HCT116 (cell line): ENCODE measurements at regions not wholly inside any gene's neighbourhood (a gene's known extent, or its start where the extent isn't known, plus 50 kb on each side); places are given as distances from the start of the nearest gene placed in this dataset.

Experiments used
- ATAC-seq: fragments of 200-7000 bp; cut with Tn5 transposase; 2 replicates; pipeline ENCODE4 v1.9.1; 2020; ENCODE audit warnings: mild to moderate bottlenecking, moderate library complexity
- BruUV-seq: library from RNA; stranded (reverse); fragments of 400-500 nt; replicated peaks from 2 replicates; lab custom pipeline; 2021; lab: Mats Ljungman, UMichigan
- CTCF ChIA-PET: fragments of 300-600 bp; sonication (Branson Sonifier 250); formaldehyde crosslinking; loops from one replicate; lab custom pipeline; 2021; ENCODE audit warnings: antibody characterized with exemption; lab: Charles Lee
- POLR2A ChIA-PET: fragments of 300-600, 350-600 bp; sonication (Branson Sonifier 250); formaldehyde crosslinking; loops from one replicate; lab custom pipeline; 2021; ENCODE audit warnings: antibody characterized with exemption; lab: Charles Lee
- RAD21 ChIA-PET, 2 experiments: fragments of 300-600 bp; sonication (Branson Sonifier 250); formaldehyde crosslinking; loops; one replicate each; lab custom pipeline; 2023; ENCODE audit warnings: low total read pairs in 2 of 2; ENCODE audit not compliant: uncharacterized antibody in 2 of 2, unreplicated experiment in 2 of 2, low non-redundant PET in 1 of 2; lab: Charles Lee
- DNase-seq: peaks from one replicate; pipeline ENCODE4 v3.0.0-alpha.2; 2010; ENCODE audit warnings: low read depth, low spot score
- H2AFZ ChIP-seq: fragments of 200-600 bp; shearing (Covaris generic), sonication (generic); 2 replicates; pipeline ENCODE4 v1.6.1; 2017; ENCODE audit warnings: low read depth, mixed run types, mixed read lengths, antibody characterized with exemption, low read length; ENCODE audit not compliant: poor library complexity, severe bottlenecking
- H3K27ac ChIP-seq: 2 replicates; pipeline ENCODE4 v1.5.1; 2012; ENCODE audit warnings: low read depth, low read length
- H3K27me3 ChIP-seq: fragments of 200-600 bp; sonication (generic); 2 replicates; pipeline ENCODE4 v1.6.1; 2016; ENCODE audit warnings: mixed run types, low read length, mixed read lengths; ENCODE audit not compliant: insufficient read depth
- H3K36me3 ChIP-seq, 2 experiments: fragments of 200-500 bp in 1 of 2; fragments of 200-600 bp in 1 of 2; sonication (Bioruptor generic) in 1 of 2; sonication (generic) in 1 of 2; 2 replicates each; pipeline versions ENCODE4 v1.5.1 to v1.6.1; 2014 to 2016; ENCODE audit warnings: low read length in 2 of 2, inconsistent platforms in 1 of 2, mixed read lengths in 1 of 2, mixed run types in 1 of 2; ENCODE audit not compliant: insufficient read depth in 2 of 2, control insufficient read depth in 1 of 2
- H3K4me1 ChIP-seq, 2 experiments: fragments of 200-600 bp in 1 of 2; sonication (generic) in 1 of 2; 2 replicates each; pipeline versions ENCODE4 v1.5.1 to v1.6.1; 2012 to 2017; ENCODE audit warnings: low read length in 2 of 2, inconsistent platforms in 1 of 2, mild to moderate bottlenecking in 1 of 2, mixed read lengths in 1 of 2, mixed run types in 1 of 2, moderate library complexity in 1 of 2; ENCODE audit not compliant: insufficient read depth in 2 of 2, control insufficient read depth in 1 of 2
- H3K4me2 ChIP-seq: fragments of 200-600 bp; sonication (generic); 2 replicates; pipeline ENCODE4 v1.6.1; 2017; ENCODE audit warnings: mixed run types, low read length, mixed read lengths
- H3K4me3 ChIP-seq, 2 experiments: fragments of 200-600 bp in 1 of 2; sonication (generic) in 1 of 2; replicated peaks in 1 of 2; 2 replicates each; pipeline ENCODE4 v1.5.1; 2011 to 2016; ENCODE audit warnings: low read length in 2 of 2, control low read depth in 1 of 2, low read depth in 1 of 2, mild to moderate bottlenecking in 1 of 2, mixed read lengths in 1 of 2, mixed run types in 1 of 2
- H3K79me2 ChIP-seq: fragments of 200-600 bp; sonication (generic); 2 replicates; pipeline ENCODE4 v1.6.1; 2017; ENCODE audit warnings: mild to moderate bottlenecking, mixed run types, low read length, moderate library complexity, mixed read lengths; ENCODE audit not compliant: insufficient read depth
- H3K9ac ChIP-seq: fragments of 200-600 bp; sonication (generic); 2 replicates; pipeline ENCODE4 v1.6.1; 2016; ENCODE audit warnings: low read length, mixed read lengths
- H3K9me2 ChIP-seq: fragments of 200-600 bp; sonication (generic), shearing (Covaris generic); 2 replicates; pipeline ENCODE4 v1.6.1; 2017; ENCODE audit warnings: mixed run types, mild to moderate bottlenecking, moderate library complexity; ENCODE audit not compliant: insufficient read depth
- H3K9me3 ChIP-seq, 2 experiments: fragments of 200-500 bp in 1 of 2; fragments of 200-600 bp in 1 of 2; sonication (Bioruptor generic) in 1 of 2; sonication (generic) in 1 of 2; 2 replicates each; pipeline ENCODE4 v1.6.1; 2014 to 2017; ENCODE audit warnings: low read length in 2 of 2, mixed read lengths in 2 of 2, inconsistent platforms in 1 of 2, low read depth in 1 of 2, mild to moderate bottlenecking in 1 of 2, mixed run types in 1 of 2, moderate library complexity in 1 of 2; ENCODE audit not compliant: control insufficient read depth in 1 of 2, insufficient read depth in 1 of 2
- H4K20me1 ChIP-seq: fragments of 200-600 bp; sonication (generic), shearing (Covaris generic); 2 replicates; pipeline ENCODE4 v1.6.1; 2017; ENCODE audit warnings: mixed run types, mild to moderate bottlenecking, moderate library complexity; ENCODE audit not compliant: insufficient read depth
- ELF1 ChIP-seq: IDR thresholded peaks from 2 replicates; pipeline ENCODE4 v1.6.1; 2012; ENCODE audit warnings: low read depth, borderline replicate concordance
- JUND ChIP-seq: IDR thresholded peaks from 2 replicates; pipeline ENCODE4 v1.6.1; 2012
- RAD21 ChIP-seq: IDR thresholded peaks from 2 replicates; pipeline ENCODE4 v1.6.1; 2012; ENCODE audit warnings: low read depth, mild to moderate bottlenecking
- SIN3A ChIP-seq: IDR thresholded peaks from 2 replicates; pipeline ENCODE4 v1.6.1; 2012; ENCODE audit warnings: low read depth
- ZFX ChIP-seq: fragments of 450-650 bp; IDR thresholded peaks from 2 replicates; pipeline ENCODE4 v1.6.1; 2017
- intact Hi-C: fragments of 100-400 bp; cut with micrococcal nuclease; formaldehyde crosslinking; loops from 2 replicates; pipeline ENCODE4 v1.10.0; 2022
- TF ChIP-seq, protein P1 (sequence below), 3 experiments: fragments of 200-600 bp in 1 of 3; sonication (generic) in 1 of 3; IDR thresholded peaks in 2 of 3; conservative IDR thresholded peaks in 1 of 3; 2 replicates each; pipeline ENCODE4 v1.5.1; 2012 to 2017; ENCODE audit warnings: low read depth in 2 of 3, low read length in 2 of 3, antibody characterized with exemption in 1 of 3, borderline replicate concordance in 1 of 3, control low read depth in 1 of 3, mild to moderate bottlenecking in 1 of 3, mixed read lengths in 1 of 3, mixed run types in 1 of 3, moderate library complexity in 1 of 3; ENCODE audit not compliant: insufficient read depth in 1 of 3
- TF ChIP-seq, protein P2 (sequence below): IDR thresholded peaks from 2 replicates; pipeline ENCODE4 v1.6.1; 2012; ENCODE audit warnings: low read depth

DNA sequence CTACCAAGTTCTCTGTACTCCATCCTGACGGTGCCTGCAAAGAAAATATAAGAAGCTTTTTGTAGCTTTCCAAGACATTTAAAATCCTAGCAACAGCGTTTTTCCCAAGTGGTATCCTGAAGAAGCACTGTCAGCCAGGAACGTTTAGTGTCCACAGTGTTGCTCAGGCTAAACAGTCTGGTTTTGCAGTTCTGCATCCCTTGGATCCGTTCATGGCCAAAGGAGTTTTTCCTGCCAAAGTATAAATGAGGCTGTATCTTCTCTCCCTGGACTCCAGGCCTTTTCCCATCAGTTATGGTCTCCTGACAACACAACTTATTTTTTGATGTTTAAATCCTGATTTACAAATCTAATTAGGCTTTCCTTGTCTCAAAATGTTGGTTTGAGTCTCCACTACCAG, 925.8 kb downstream of the TLE1 start:
- ChIA-PET CTCF (no interaction called here), POLR2A (no interaction called here), RAD21 (no interaction called here)
- DNase-seq (no peak), ATAC-seq (no peak)
- H3K9me3 ChIP-seq = peaks cover 0 to 15% of the 10 kb centered on the region in 2 experiments; a peak in 3 of 4 replicates
- no peaks in the 10 kb centered on the region for H3K36me3 ChIP-seq
- H4K20me1 ChIP-seq = no peaks in the 10 kb centered on the region
- intact Hi-C loops = no loop called here
- TF ChIP-seq SIN3A (no peak), RAD21 (no peak), JUND (no peak), ELF1 (no peak), ZFX (no peak)
- TF ChIP-seq, protein P1, sequence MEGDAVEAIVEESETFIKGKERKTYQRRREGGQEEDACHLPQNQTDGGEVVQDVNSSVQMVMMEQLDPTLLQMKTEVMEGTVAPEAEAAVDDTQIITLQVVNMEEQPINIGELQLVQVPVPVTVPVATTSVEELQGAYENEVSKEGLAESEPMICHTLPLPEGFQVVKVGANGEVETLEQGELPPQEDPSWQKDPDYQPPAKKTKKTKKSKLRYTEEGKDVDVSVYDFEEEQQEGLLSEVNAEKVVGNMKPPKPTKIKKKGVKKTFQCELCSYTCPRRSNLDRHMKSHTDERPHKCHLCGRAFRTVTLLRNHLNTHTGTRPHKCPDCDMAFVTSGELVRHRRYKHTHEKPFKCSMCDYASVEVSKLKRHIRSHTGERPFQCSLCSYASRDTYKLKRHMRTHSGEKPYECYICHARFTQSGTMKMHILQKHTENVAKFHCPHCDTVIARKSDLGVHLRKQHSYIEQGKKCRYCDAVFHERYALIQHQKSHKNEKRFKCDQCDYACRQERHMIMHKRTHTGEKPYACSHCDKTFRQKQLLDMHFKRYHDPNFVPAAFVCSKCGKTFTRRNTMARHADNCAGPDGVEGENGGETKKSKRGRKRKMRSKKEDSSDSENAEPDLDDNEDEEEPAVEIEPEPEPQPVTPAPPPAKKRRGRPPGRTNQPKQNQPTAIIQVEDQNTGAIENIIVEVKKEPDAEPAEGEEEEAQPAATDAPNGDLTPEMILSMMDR (IDR thresholded peaks at IDR 0.05 in 2 of 3, conservative IDR thresholded peaks at IDR 0.05 in 1 of 3; ENCODE audit: borderline replicate concordance in 1 of 3, insufficient read depth in 1 of 3, low read depth in 2 of 3, low read length in 2 of 3) = no peak
- TF ChIP-seq, protein P2, sequence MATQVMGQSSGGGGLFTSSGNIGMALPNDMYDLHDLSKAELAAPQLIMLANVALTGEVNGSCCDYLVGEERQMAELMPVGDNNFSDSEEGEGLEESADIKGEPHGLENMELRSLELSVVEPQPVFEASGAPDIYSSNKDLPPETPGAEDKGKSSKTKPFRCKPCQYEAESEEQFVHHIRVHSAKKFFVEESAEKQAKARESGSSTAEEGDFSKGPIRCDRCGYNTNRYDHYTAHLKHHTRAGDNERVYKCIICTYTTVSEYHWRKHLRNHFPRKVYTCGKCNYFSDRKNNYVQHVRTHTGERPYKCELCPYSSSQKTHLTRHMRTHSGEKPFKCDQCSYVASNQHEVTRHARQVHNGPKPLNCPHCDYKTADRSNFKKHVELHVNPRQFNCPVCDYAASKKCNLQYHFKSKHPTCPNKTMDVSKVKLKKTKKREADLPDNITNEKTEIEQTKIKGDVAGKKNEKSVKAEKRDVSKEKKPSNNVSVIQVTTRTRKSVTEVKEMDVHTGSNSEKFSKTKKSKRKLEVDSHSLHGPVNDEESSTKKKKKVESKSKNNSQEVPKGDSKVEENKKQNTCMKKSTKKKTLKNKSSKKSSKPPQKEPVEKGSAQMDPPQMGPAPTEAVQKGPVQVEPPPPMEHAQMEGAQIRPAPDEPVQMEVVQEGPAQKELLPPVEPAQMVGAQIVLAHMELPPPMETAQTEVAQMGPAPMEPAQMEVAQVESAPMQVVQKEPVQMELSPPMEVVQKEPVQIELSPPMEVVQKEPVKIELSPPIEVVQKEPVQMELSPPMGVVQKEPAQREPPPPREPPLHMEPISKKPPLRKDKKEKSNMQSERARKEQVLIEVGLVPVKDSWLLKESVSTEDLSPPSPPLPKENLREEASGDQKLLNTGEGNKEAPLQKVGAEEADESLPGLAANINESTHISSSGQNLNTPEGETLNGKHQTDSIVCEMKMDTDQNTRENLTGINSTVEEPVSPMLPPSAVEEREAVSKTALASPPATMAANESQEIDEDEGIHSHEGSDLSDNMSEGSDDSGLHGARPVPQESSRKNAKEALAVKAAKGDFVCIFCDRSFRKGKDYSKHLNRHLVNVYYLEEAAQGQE = no peak
- H3K4me2 ChIP-seq = no peak overlapping the region
- H3K27ac ChIP-seq = no peak overlapping the region
- H3K9me2 ChIP-seq = no peaks in the 10 kb centered on the region
- H3K4me3 ChIP-seq = no peak overlapping the region
- BruUV-seq = no TSS peak
- H3K9ac ChIP-seq = no peak overlapping the region
- H3K79me2 ChIP-seq = no peaks in the 10 kb centered on the region
- H2AFZ ChIP-seq = no peak overlapping the region
- H3K27me3 ChIP-seq = no peaks in the 10 kb centered on the region
- no peaks in the 10 kb centered on the region for H3K4me1 ChIP-seq
